A549 (cell line): ENCODE measurements at regions not wholly inside any gene's neighbourhood (a gene's known extent, or its start where the extent isn't known, plus 50 kb on each side); places are given as distances from the start of the nearest gene placed in this dataset.

Experiments
- ATAC-seq, 2 experiments: fragments of 200-7000 bp in 1 of 2; fragments of >200 bp in 1 of 2; cut with Nextera tagmentation in 1 of 2; cut with Tn5 transposase in 1 of 2; 3 replicates each; pipeline versions ENCODE4 v1.8.0 to v1.9.1; 2018 to 2020; ENCODE audit warnings: mild to moderate bottlenecking in 1 of 2, moderate library complexity in 1 of 2
- CTCF ChIA-PET: fragments of 300-600 bp; sonication (Branson Sonifier 250); formaldehyde crosslinking; extraction: SDS; loops from one replicate; lab custom pipeline; 2021; ENCODE audit warnings: antibody characterized with exemption, inconsistent platforms; lab: Yijun Ruan, JAX
- POLR2A ChIA-PET: fragments of 350-600 bp; formaldehyde crosslinking; extraction: SDS; loops from one replicate; lab custom pipeline; 2021; ENCODE audit warnings: antibody characterized with exemption, inconsistent platforms; lab: Yijun Ruan, JAX
- DNase-seq, 2 experiments: peaks; one replicate each; pipeline versions ENCODE4 v3.0.0 to v3.0.0-alpha.2; 2011 to 2016; ENCODE audit warnings: low read depth in 1 of 2, low spot score in 1 of 2
- FAIRE-seq: peaks from 2 replicates; lab custom pipeline; 2011; peaks lifted over from hg19 to GRCh38; lab: Jason Lieb, UNC
- H3K27ac ChIP-seq, 2 experiments: fragments of >200 bp; sonication (Bioruptor Twin); formaldehyde crosslinking; 3 replicates each; pipeline ENCODE4 v1.5.1; 2016 to 2017
- H3K4me1 ChIP-seq: fragments of >200 bp; sonication (Bioruptor Twin); formaldehyde crosslinking; 3 replicates; pipeline ENCODE4 v1.6.1; 2016
- H3K4me2 ChIP-seq: fragments of >200 bp; sonication (Bioruptor Twin); formaldehyde crosslinking; 3 replicates; pipeline ENCODE4 v1.6.1; 2016
- H3K4me3 ChIP-seq: fragments of >200 bp; sonication (Bioruptor Twin); formaldehyde crosslinking; 3 replicates; pipeline ENCODE4 v1.5.1; 2016
- H3K9me3 ChIP-seq: fragments of >200 bp; sonication (Bioruptor Twin); formaldehyde crosslinking; 3 replicates; pipeline ENCODE4 v1.6.1; 2016
- BCL3 ChIP-seq: fragments of >200 bp; sonication (Bioruptor Twin); formaldehyde crosslinking; IDR thresholded peaks from 3 replicates; pipeline ENCODE4 v1.6.1; 2016
- BHLHE40 ChIP-seq: IDR thresholded peaks from 2 replicates; pipeline ENCODE4 v1.6.1; 2012; ENCODE audit warnings: low read depth, low read length, inconsistent platforms
- CBX2 ChIP-seq: fragments of 200-600 bp; sonication (generic); IDR thresholded peaks from 2 replicates; pipeline ENCODE4 v1.6.1; 2016; ENCODE audit warnings: low read depth, mild to moderate bottlenecking, borderline replicate concordance
- CEBPB ChIP-seq, 2 experiments: fragments of >200 bp in 1 of 2; sonication (Bioruptor Twin) in 1 of 2; formaldehyde crosslinking in 1 of 2; IDR thresholded peaks; 2 replicates each; pipeline ENCODE4 v1.6.1; 2012 to 2016
- CHD4 ChIP-seq: fragments of 200-600 bp; sonication (generic); IDR thresholded peaks from 2 replicates; pipeline ENCODE4 v1.6.1; 2016; ENCODE audit warnings: antibody characterized with exemption, mild to moderate bottlenecking, borderline replicate concordance
- CTCF ChIP-seq: fragments of >200 bp; sonication (Bioruptor Twin); formaldehyde crosslinking; IDR thresholded peaks from 3 replicates; pipeline ENCODE4 v1.5.1; 2016
- EHF ChIP-seq: fragments of 250-450 bp; sonication (Bioruptor Pico); IDR thresholded peaks from 2 replicates; pipeline ENCODE4 v1.5.0; 2020; ENCODE audit warnings: mild to moderate bottlenecking
- EP300 ChIP-seq, 2 experiments: fragments of >200 bp; sonication (Bioruptor Twin); formaldehyde crosslinking; IDR thresholded peaks; 2 replicates in 1 of 2; 3 replicates in 1 of 2; pipeline ENCODE4 v1.6.1; 2016 to 2017
- ESRRA ChIP-seq: fragments of 150-350 bp; IDR thresholded peaks from 2 replicates; pipeline ENCODE4 v1.6.1; 2014; ENCODE audit warnings: mild to moderate bottlenecking, low read length, borderline replicate concordance
- KDM5A ChIP-seq: fragments of 200-600 bp; sonication (generic); IDR thresholded peaks from 2 replicates; pipeline ENCODE4 v1.6.1; 2016; ENCODE audit warnings: antibody characterized with exemption, mild to moderate bottlenecking
- MAZ ChIP-seq: fragments of 150-350 bp; IDR thresholded peaks from 2 replicates; pipeline ENCODE4 v1.6.1; 2014; ENCODE audit warnings: antibody characterized with exemption, low read depth, low read length, borderline replicate concordance
- NFE2L2 ChIP-seq: fragments of 150-350 bp; conservative IDR thresholded peaks from 2 replicates; pipeline ENCODE4 v1.6.1; 2014; ENCODE audit warnings: low read length
- PBX3 ChIP-seq: IDR thresholded peaks from 2 replicates; pipeline ENCODE4 v1.6.1; 2012
- PHF8 ChIP-seq: fragments of 200-600 bp; sonication (generic); IDR thresholded peaks from 2 replicates; pipeline ENCODE4 v1.6.1; 2016; ENCODE audit warnings: low read depth, mild to moderate bottlenecking, antibody characterized with exemption, moderate library complexity, borderline replicate concordance
- RCOR1 ChIP-seq: fragments of 150-350 bp; IDR thresholded peaks from 2 replicates; pipeline ENCODE4 v1.6.1; 2014; ENCODE audit warnings: antibody characterized with exemption, low read length, low read depth
- SREBF2 ChIP-seq: fragments of 450-650 bp; IDR thresholded peaks from 2 replicates; pipeline ENCODE4 v1.6.1; 2014; ENCODE audit warnings: mild to moderate bottlenecking, moderate library complexity
- ZFP36 ChIP-seq: fragments of 450-650 bp; IDR thresholded peaks from 2 replicates; pipeline ENCODE4 v1.6.1; 2014; ENCODE audit warnings: borderline replicate concordance; ENCODE audit not compliant: partially characterized antibody
- WGBS: methylation state at CpG from one replicate; pipeline ENCODE4 v1.1.6; 2017; ENCODE audit errors: missing lambda C conversion rate; 5-methylcytosine and 5-hydroxymethylcytosine counted together

GRCh38 chr7:89728481-89728880 lies 425.8 kb upstream of the STEAP1 start (continued):
- no peak for TF ChIP-seq CTCF
- TF ChIP-seq, all 56 proteins: peak for 0

GRCh38 chr7:89731751-89732445 lies 422.4 kb upstream of the STEAP1 start:
- Histone ChIP-seq H3K4me1 (no peaks in the 10 kb centered on the region), H3K27ac (no peak overlapping the region), H3K4me2 (no peak overlapping the region), H3K9me3 (no peaks in the 10 kb centered on the region), H3K4me3 (no peak overlapping the region)
- no peak for DNase-seq
- TF ChIP-seq CBX2 (no peak), ESRRA (no peak), ZFP36 (no peak), EHF (CRISPR knock-in tag) (no peak), SREBF2 (no peak)
- 3% methylated on average over 5 of the region's 5 CpGs for WGBS
- no peak for FAIRE-seq
- no peak for ATAC-seq
- POLR2A ChIA-PET: no interaction called here
- CTCF ChIA-PET: no interaction called here

- no peak for DNase-seq
- POLR2A ChIA-PET: no interaction called here
- 0% methylated on average over 2 of the region's 2 CpGs for WGBS
- TF ChIP-seq RCOR1: no peak
- no peak for TF ChIP-seq CHD4
- TF ChIP-seq EP300 (IDR thresholded peaks at IDR 0.05): no peak
- TF ChIP-seq BCL3: no peak
- TF ChIP-seq NFE2L2: no peak
- TF ChIP-seq BHLHE40: no peak
- TF ChIP-seq PHF8: no peak
- Histone ChIP-seq H3K27ac (no peak overlapping the region), H3K9me3 (no peaks in the 10 kb centered on the region), H3K4me3 (no peak overlapping the region), H3K4me2 (no peak overlapping the region), H3K4me1 (no peaks in the 10 kb centered on the region)
- no peak for FAIRE-seq
- CTCF ChIA-PET: no interaction called here
- ATAC-seq: no peak
These were observed 415.7 kb upstream of the STEAP1 start for GRCh38 chr7:89738549-89738948.

GRCh38 chr7:89757910-89758309 lies 396.4 kb upstream of the STEAP1 start:
- CTCF ChIA-PET: no interaction called here
- TF ChIP-seq CTCF (no peak), CEBPB (IDR thresholded peaks at IDR 0.05) (no peak), MAZ (no peak), PBX3 (no peak), KDM5A (no peak), EP300 (IDR thresholded peaks at IDR 0.05) (no peak)
- TF ChIP-seq, all 56 proteins: peak for 0
- H3K27ac ChIP-seq: no peak overlapping the region
- DNase-seq (no peak), FAIRE-seq (no peak), ATAC-seq (no peak)
- H3K4me2 ChIP-seq: no peak overlapping the region
- H3K9me3 ChIP-seq: no peaks in the 10 kb centered on the region
- no peak overlapping the region for H3K4me3 ChIP-seq
- no peaks in the 10 kb centered on the region for H3K4me1 ChIP-seq
- POLR2A ChIA-PET: no interaction called here
